Uterus (tissue), 3 donors: ENCODE measurements at regions not wholly inside any gene's neighbourhood (a gene's known extent, or its start where the extent isn't known, plus 50 kb on each side); places are given as distances from the start of the nearest gene placed in this dataset.

Source experiments
- DNase-seq, 2 donors: peaks; one replicate each; pipeline ENCODE4 v3.0.0-alpha.2; 2019 to 2020
- H3K27ac ChIP-seq, 2 donors: fragments of 200-600 bp; sonication (generic); 1 replicate in 1 of 2; 2 replicates in 1 of 2; pipeline ENCODE4 v1.5.1; 2016 to 2018
- H3K27me3 ChIP-seq, 2 donors: fragments of 200-600 bp; sonication (generic); one replicate each; pipeline ENCODE4 v1.5.1; 2018 to 2019; ENCODE audit warnings: control low read depth in 1 of 2
- H3K36me3 ChIP-seq, 2 donors: fragments of 200-600 bp; sonication (generic); one replicate each; pipeline ENCODE4 v1.5.1; 2019; ENCODE audit warnings: control low read depth in 1 of 2
- H3K4me1 ChIP-seq, 2 donors: fragments of 200-600 bp; sonication (generic); one replicate each; pipeline ENCODE4 v1.5.1; 2018 to 2019; ENCODE audit warnings: control low read depth in 1 of 2
- H3K4me3 ChIP-seq, 2 donors: fragments of 200-600 bp; sonication (generic); 1 replicate in 1 of 2; 2 replicates in 1 of 2; pipeline ENCODE4 v1.5.1; 2018 to 2019; ENCODE audit warnings: mild to moderate bottlenecking in 1 of 2
- H3K9me3 ChIP-seq, 2 donors: fragments of 200-600 bp; sonication (generic); one replicate each; pipeline ENCODE4 v1.5.1; 2019; ENCODE audit warnings: control low read depth in 1 of 2
- CTCF ChIP-seq, 4 experiments: fragments of 200-600 bp in 2 of 4; fragments of 450-650 bp in 2 of 4; sonication (generic) in 2 of 4; IDR thresholded peaks; one replicate each; pipeline ENCODE4 v1.5.1; 2016 to 2019; ENCODE audit warnings: antibody characterized with exemption in 4 of 4, mild to moderate bottlenecking in 2 of 4, moderate library complexity in 1 of 4
- POLR2A ChIP-seq, 2 donors: fragments of 450-650 bp; IDR thresholded peaks; one replicate each; pipeline ENCODE4 v1.6.1; 2016; ENCODE audit warnings: antibody characterized with exemption in 2 of 2, mild to moderate bottlenecking in 1 of 2, moderate library complexity in 1 of 2
- intact Hi-C: fragments of 100-400 bp; cut with DNase I; formaldehyde crosslinking; loops from one replicate; pipeline ENCODE4 v1.15.1; 2023; ENCODE audit warnings: low total_unique reads
- donor health status: DM: yes; HTN: yes; CAD: no.

- DNase-seq = no peak
- Histone ChIP-seq H3K27me3 (no peaks in the 10 kb centered on the region), H3K4me3 (no peak overlapping the region), H3K4me1 (no peaks in the 10 kb centered on the region), H3K9me3 (no peaks in the 10 kb centered on the region), H3K36me3 (no peaks in the 10 kb centered on the region), H3K27ac (no peak overlapping the region)
- intact Hi-C loops = no loop called here
- TF ChIP-seq POLR2A (IDR thresholded peaks at IDR 0.05) = no peak
- TF ChIP-seq CTCF (IDR thresholded peaks at IDR 0.05) = no peak
These were observed 517.6 kb upstream of the CCDC179 start for GRCh38 chr11:23377909-23378308.

GRCh38 chr11:23391031-23391430 lies 530.8 kb upstream of the CCDC179 start:
- no peaks in the 10 kb centered on the region for H3K9me3 ChIP-seq
- H3K4me3 ChIP-seq = no peak overlapping the region
- H3K27me3 ChIP-seq = no peaks in the 10 kb centered on the region
- TF ChIP-seq CTCF (IDR thresholded peaks at IDR 0.05) (no peak), POLR2A (IDR thresholded peaks at IDR 0.05) (no peak)
- H3K27ac ChIP-seq = no peak overlapping the region
- no peaks in the 10 kb centered on the region for H3K36me3 ChIP-seq
- H3K4me1 ChIP-seq = no peaks in the 10 kb centered on the region
- intact Hi-C loops = no loop called here
- no peak for DNase-seq

GRCh38 chr11:23398052-23398451 lies 537.8 kb upstream of the CCDC179 start:
- Histone ChIP-seq H3K9me3 (no peaks in the 10 kb centered on the region), H3K4me1 (no peaks in the 10 kb centered on the region), H3K27ac (no peak overlapping the region), H3K4me3 (no peak overlapping the region), H3K36me3 (no peaks in the 10 kb centered on the region), H3K27me3 (no peaks in the 10 kb centered on the region)
- intact Hi-C loops = no loop called here
- DNase-seq = no peak
- TF ChIP-seq CTCF (IDR thresholded peaks at IDR 0.05) (no peak), POLR2A (IDR thresholded peaks at IDR 0.05) (no peak)

- TF ChIP-seq POLR2A (IDR thresholded peaks at IDR 0.05) (no peak), CTCF (IDR thresholded peaks at IDR 0.05) (no peak)
- H3K4me1 ChIP-seq = no peaks in the 10 kb centered on the region
- H3K27me3 ChIP-seq = no peaks in the 10 kb centered on the region
- H3K9me3 ChIP-seq = no peaks in the 10 kb centered on the region
- no peak for DNase-seq
- no peak overlapping the region for H3K4me3 ChIP-seq
- no peak overlapping the region for H3K27ac ChIP-seq
- intact Hi-C loops = no loop called here
- H3K36me3 ChIP-seq = no peaks in the 10 kb centered on the region
These were observed 539.7 kb upstream of the CCDC179 start for GRCh38 chr11:23399995-23400394.

GRCh38 chr11:23403210-23404185 lies 543.2 kb upstream of the CCDC179 start:
- intact Hi-C loops = no loop called here
- Histone ChIP-seq H3K4me3 (no peak overlapping the region), H3K27ac (no peak overlapping the region), H3K4me1 (no peaks in the 10 kb centered on the region), H3K36me3 (no peaks in the 10 kb centered on the region), H3K27me3 (no peaks in the 10 kb centered on the region), H3K9me3 (no peaks in the 10 kb centered on the region)
- TF ChIP-seq POLR2A (IDR thresholded peaks at IDR 0.05) = no peak
- DNase-seq = no peak
